Neural crest cell (in vitro differentiated cells): ENCODE measurements at regions not wholly inside any gene's neighbourhood (a gene's known extent, or its start where the extent isn't known, plus 50 kb on each side); places are given as distances from the start of the nearest gene placed in this dataset.

ENCODE experiments used
- DNase-seq: peaks from one replicate; pipeline ENCODE4 v3.0.0; 2021; ENCODE audit warnings: low read depth, mixed read lengths, low spot score
- H3K27ac Mint-ChIP-seq: one replicate; pipeline ENCODE4 v1.8.0; 2021; ENCODE audit warnings: mild to moderate bottlenecking, mixed read lengths; ENCODE audit not compliant: unreplicated experiment
- H3K27me3 Mint-ChIP-seq: 2 replicates; pipeline ENCODE4 v1.8.0; 2021; ENCODE audit warnings: low read depth, mild to moderate bottlenecking, mixed read lengths
- H3K36me3 Mint-ChIP-seq: 2 replicates; pipeline ENCODE4 v1.8.0; 2021; ENCODE audit warnings: low read depth, mild to moderate bottlenecking, mixed read lengths
- H3K4me1 Mint-ChIP-seq: 2 replicates; pipeline ENCODE4 v1.8.0; 2021; ENCODE audit warnings: mixed read lengths
- H3K4me3 Mint-ChIP-seq: one replicate; pipeline ENCODE4 v1.8.0; 2021; ENCODE audit warnings: mild to moderate bottlenecking, mixed read lengths
- H3K9me3 Mint-ChIP-seq: 2 replicates; pipeline ENCODE4 v1.8.0; 2021; ENCODE audit warnings: mixed read lengths
- TF ChIP-seq, protein P1 (sequence below): fragments of 200-600 bp; sonication (generic); conservative IDR thresholded peaks from 2 replicates; pipeline ENCODE4 v1.5.0; 2021; ENCODE audit warnings: antibody characterized with exemption, mild to moderate bottlenecking

DNA sequence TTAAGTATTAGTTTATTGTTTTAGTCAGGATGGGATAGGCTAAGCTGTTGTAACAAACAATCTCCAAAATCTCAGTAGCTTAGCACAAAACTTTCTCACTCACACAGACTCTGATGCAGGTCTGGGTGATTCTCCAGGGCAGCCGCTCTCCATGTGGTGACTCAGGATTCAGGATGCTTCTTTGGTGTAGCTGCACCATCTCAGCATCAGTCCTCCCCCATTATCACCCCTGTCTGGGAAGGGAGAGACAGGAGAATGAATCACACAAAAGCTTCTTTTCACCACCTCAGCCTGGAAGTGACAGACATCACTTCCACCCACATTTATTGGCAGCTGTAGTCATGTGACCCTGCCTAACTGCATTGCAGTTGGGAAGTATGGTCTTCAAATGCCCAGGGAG, 142.3 kb downstream of the DICER1 start:
- no peaks in the 10 kb centered on the region for H3K27me3 Mint-ChIP-seq
- no peaks in the 10 kb centered on the region for H3K4me1 Mint-ChIP-seq
- no peaks in the 10 kb centered on the region for H3K9me3 Mint-ChIP-seq
- no peak for DNase-seq
- no peak overlapping the region for H3K27ac Mint-ChIP-seq
- H3K36me3 Mint-ChIP-seq: no peaks in the 10 kb centered on the region
- TF ChIP-seq, protein P1, sequence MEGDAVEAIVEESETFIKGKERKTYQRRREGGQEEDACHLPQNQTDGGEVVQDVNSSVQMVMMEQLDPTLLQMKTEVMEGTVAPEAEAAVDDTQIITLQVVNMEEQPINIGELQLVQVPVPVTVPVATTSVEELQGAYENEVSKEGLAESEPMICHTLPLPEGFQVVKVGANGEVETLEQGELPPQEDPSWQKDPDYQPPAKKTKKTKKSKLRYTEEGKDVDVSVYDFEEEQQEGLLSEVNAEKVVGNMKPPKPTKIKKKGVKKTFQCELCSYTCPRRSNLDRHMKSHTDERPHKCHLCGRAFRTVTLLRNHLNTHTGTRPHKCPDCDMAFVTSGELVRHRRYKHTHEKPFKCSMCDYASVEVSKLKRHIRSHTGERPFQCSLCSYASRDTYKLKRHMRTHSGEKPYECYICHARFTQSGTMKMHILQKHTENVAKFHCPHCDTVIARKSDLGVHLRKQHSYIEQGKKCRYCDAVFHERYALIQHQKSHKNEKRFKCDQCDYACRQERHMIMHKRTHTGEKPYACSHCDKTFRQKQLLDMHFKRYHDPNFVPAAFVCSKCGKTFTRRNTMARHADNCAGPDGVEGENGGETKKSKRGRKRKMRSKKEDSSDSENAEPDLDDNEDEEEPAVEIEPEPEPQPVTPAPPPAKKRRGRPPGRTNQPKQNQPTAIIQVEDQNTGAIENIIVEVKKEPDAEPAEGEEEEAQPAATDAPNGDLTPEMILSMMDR: no peak
- H3K4me3 Mint-ChIP-seq: no peak overlapping the region

DNA sequence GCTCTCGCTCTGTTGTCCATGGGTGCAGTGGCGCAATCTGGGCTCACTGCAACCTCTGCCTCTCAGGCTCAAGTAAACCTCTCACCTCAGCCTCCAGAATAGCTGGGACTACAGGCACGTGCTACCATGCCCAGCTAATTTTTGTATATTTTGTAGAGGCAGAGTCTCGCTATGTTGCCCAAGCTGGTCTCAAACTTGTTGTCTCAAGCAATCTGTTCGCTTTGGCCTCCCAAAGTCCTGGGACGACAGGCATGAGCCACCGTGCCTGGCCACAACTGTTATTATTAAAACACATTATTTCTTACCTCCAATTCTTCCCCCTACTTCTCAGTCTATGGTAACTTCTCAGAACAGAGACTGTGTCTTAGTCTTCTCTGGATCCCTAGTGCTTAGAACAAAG, 143.3 kb downstream of the DICER1 start:
- H3K27me3 Mint-ChIP-seq: no peaks in the 10 kb centered on the region
- no peak for DNase-seq
- no peaks in the 10 kb centered on the region for H3K36me3 Mint-ChIP-seq
- TF ChIP-seq, protein P1: no peak
- H3K4me1 Mint-ChIP-seq: no peaks in the 10 kb centered on the region
- no peaks in the 10 kb centered on the region for H3K9me3 Mint-ChIP-seq
- H3K4me3 Mint-ChIP-seq: no peak overlapping the region
- H3K27ac Mint-ChIP-seq: no peak overlapping the region

DNA sequence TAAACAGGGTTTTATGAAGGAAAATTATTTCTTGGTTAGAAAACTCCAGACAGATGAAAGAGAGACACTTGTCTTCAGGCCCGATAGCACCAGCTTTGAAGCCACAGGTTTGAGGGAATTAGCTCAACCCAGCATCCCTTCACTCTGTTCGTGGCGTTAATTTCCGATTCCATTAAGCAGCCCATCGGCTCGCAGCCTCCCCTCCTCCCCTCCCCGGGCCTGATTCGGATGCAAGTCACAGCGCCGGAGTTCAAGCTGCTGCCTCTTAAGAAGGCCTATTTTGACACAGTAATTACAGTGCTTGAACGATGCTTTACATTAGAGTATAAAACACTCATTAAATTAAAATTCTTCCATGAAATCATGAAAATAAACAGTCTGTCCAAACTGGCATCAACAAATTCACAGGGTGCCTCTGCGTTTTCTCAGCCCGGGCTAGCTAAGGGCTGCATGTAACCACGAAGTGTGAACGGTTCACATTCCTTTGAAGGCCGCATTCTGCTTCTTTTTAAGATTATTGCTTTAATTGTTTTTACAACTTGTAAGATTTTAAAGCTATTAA, 145.8 kb downstream of the DICER1 start:
- TF ChIP-seq, protein P1: no peak
- H3K27me3 Mint-ChIP-seq: no peaks in the 10 kb centered on the region
- no peaks in the 10 kb centered on the region for H3K9me3 Mint-ChIP-seq
- DNase-seq: no peak
- H3K4me1 Mint-ChIP-seq: peaks cover 4% of the 10 kb centered on the region
- H3K36me3 Mint-ChIP-seq: no peaks in the 10 kb centered on the region
- H3K27ac Mint-ChIP-seq: no peak overlapping the region
- H3K4me3 Mint-ChIP-seq: no peak overlapping the region

GRCh38 chr14:95008445-95009217, 148.7 kb downstream of the DICER1 start:
- H3K4me3 Mint-ChIP-seq: no peak overlapping the region
- H3K27ac Mint-ChIP-seq: no peak overlapping the region
- H3K36me3 Mint-ChIP-seq: no peaks in the 10 kb centered on the region
- DNase-seq: no peak
- H3K4me1 Mint-ChIP-seq: peaks cover 4% of the 10 kb centered on the region
- no peaks in the 10 kb centered on the region for H3K27me3 Mint-ChIP-seq
- no peaks in the 10 kb centered on the region for H3K9me3 Mint-ChIP-seq
- TF ChIP-seq, protein P1: no peak

GRCh38 chr14:95007921-95008320, 149.4 kb downstream of the DICER1 start:
- Mint-ChIP-seq H3K36me3 (no peaks in the 10 kb centered on the region), H3K27me3 (no peaks in the 10 kb centered on the region), H3K4me1 (peaks cover 4% of the 10 kb centered on the region), H3K9me3 (no peaks in the 10 kb centered on the region), H3K27ac (no peak overlapping the region), H3K4me3 (no peak overlapping the region)
- TF ChIP-seq, protein P1: no peak
- DNase-seq: no peak
